Ramos (cell line): ENCODE measurements at regions not wholly inside any gene's neighbourhood (a gene's known extent, or its start where the extent isn't known, plus 50 kb on each side); places are given as distances from the start of the nearest gene placed in this dataset.
"Not testable (repeated sequence)": the region's sequence is repeated elsewhere in the genome, so short reads cannot be mapped to it uniquely, and the experiment has no call there.

ENCODE experiments used
- in situ Hi-C: fragments of 300-500 bp; cut with MboI; formaldehyde crosslinking; loops from one replicate; pipeline ENCODE4 v1.14.3; 2022; ENCODE audit warnings: low sequenced_read_pairs; ENCODE audit not compliant: unreplicated experiment

GRCh38 chr2:64250063-64250462, 105.8 kb upstream of the PELI1 start:
- in situ Hi-C loops: no loop called here

DNA sequence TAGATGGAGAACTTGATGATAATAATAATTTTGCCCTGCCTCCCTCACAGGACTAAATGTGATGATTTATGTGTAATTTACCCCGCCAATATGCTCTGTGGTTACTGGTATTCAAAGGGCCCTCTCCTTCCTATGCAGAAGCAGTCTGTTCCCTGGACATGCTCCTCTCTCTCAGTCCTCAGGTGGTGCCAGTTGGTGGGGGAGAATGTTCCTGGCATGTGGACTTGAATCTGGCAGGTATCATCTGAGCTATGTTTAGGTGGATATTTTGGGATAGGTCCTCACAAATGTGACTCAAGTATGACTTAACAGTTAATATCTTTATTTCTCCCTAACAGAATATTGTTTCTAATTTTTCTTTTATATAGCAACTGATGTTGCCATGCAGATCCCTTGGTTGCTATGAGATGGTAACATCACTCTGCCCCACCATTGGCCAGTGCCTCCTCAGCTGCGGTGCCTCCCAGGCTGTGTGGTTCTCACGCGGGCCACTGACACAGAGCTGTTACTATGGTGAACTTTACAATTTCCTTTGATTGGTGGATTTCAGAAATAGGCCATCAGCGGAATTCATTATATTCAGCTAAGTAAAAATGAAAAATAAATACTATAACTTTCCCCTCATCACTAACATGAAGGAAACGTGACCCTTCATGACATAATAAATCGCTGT, 106.7 kb upstream of the PELI1 start:
- in situ Hi-C loops: no loop called here

DNA sequence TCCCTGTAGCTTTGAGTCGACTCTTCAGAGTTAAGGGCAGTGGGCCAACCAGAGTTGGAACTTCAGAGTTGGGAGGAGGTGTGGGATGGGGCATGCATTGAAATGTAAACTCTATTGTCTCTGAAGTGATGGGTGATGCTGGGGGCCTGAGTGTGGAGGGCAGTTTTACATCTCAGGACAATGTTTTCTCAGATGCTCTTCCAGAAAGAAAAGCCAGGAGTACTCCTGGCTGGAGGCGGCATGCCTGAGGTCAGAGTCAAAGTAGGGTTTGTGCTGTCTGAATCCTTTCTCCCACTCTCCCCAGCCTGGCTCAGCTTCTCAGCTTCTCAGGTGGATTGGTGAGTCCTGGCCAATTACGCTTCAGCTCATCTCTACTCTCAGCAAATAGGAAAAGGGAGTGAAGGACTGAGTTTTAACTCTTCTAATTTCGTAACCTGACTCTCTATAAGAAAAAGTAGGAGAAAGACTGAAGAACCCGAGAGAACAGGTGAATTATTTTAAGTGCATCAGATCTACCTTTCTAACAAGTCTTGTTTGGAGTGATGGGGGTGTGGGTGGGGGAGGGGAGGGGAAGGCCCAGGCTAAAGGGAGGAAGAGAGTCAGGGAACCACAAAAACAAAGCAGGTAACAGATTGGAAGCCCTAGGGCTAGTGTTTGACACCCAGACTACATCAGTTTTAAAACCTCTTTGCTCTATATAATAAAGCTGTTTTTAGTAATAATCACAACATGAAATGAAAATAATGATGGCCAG, 107.5 kb upstream of the PELI1 start:
- in situ Hi-C loops: no loop called here

GRCh38 chr2:64252251-64252978, 108.2 kb upstream of the PELI1 start:
- in situ Hi-C loops: not testable (repeated sequence)

- in situ Hi-C loops: not testable (repeated sequence)
Measured at GRCh38 chr2:64253421-64253820, 109.2 kb upstream of the PELI1 start.

DNA sequence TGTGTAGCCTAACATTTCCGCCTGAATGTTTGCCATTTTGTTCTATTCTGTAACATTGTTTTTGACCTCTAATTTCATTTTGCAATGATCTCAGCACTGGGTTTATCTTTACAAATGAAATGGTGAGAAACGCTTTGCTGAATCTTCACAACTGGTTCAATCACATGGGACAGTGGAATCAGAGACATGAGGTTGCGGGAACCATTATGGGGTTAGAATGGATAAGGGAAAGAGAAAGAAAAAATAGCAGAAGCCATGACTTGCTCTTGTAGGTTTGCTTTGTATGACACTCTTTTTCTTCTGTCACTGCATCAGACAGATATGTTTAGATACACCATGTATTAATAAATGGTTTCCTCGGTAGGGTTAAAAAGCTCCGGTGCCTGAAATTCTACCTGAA, 114.3 kb upstream of the PELI1 start:
- in situ Hi-C loops: no loop called here

GRCh38 chr2:64259312-64259711, 115.1 kb upstream of the PELI1 start:
- in situ Hi-C loops: no loop called here

GRCh38 chr2:64260093-64260803, 116.0 kb upstream of the PELI1 start:
- in situ Hi-C loops: no loop called here

GRCh38 chr2:64260817-64261216, 116.6 kb upstream of the PELI1 start:
- in situ Hi-C loops: no loop called here

DNA sequence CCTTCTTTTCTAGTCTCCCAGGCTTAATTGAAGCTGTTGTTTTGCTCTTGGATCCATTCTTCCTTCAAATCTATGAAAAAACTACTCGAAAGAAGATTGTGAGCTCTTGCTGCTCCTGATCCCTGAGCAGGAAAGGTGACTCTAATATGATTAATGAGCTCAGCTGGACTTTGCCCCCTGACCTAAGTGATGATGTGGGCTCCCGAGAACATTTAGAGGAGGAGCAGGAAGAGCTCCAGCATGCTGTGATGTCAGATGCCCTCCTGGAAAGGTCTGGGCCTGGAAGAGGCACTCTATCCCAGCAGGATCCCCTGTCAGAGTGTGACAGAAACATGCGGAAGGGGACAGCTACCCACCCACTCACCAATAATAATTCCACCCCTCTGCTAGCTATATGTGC, 117.9 kb upstream of the PELI1 start:
- in situ Hi-C loops: no loop called here

DNA sequence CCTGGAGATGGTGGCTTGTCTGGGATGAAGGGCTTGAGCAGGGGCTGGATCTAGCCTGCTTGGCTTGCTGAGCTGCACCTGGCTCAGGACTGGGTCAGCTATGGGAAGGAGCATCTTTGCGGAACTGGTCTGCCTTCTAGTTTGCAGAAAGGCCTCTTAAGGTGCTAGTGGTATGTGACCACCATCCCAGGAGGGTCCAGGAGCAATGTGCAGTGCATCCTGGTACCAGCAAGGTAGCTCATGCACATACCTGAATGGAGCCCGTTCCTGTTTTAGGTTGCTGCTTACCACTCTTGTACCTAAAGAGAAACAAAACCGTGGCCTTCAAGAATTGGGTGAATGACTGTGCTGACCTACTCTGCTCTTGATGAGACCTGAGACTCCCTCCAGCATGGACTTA, 118.6 kb upstream of the PELI1 start:
- in situ Hi-C loops: no loop called here

DNA sequence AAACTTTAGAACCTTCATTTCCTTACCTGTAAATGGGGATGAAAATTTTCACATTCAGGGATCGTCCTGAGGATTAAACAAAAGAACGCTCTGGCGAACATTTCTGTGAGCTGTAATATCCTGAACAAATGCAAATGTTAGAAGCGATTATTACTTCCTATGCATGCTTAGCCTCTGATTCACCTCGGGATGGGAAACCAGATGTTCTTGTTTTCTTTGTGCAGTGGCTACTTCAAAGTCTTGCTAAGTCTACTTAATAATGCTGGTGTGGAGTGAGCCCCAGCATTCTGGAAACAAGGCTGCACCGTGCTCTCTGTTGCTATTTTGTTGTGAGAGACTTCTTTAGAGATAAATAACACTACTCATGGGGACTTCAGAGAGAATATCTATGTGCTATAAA, 119.1 kb upstream of the PELI1 start:
- in situ Hi-C loops: no loop called here

DNA sequence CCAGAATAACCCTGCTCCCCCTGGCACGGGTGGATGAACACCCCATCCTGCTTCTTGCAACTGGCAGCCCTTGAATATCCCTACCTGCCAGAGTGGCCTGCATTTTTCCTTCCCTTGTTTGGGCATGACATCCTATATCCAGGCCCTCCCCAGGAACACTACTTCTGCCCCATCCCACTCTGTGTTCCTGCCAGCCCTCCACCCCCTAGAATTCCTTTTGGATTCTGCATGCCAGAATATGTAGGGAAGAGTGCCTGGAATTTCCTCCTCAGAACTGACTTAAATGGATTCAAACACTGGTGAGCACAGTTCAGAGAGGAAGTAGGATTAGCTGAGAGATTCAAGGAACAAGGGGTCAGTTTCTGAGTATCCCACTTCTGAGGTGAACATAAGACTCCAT, 123.5 kb upstream of the PELI1 start:
- in situ Hi-C loops: no loop called here

GRCh38 chr2:64268330-64269048, 124.3 kb upstream of the PELI1 start:
- in situ Hi-C loops: no loop called here

- in situ Hi-C loops: no loop called here
Measured at GRCh38 chr2:64273524-64274398, 129.5 kb upstream of the PELI1 start.

- in situ Hi-C loops: no loop called here
Measured at GRCh38 chr2:64274399-64275173, 130.4 kb upstream of the PELI1 start.

GRCh38 chr2:64275174-64275466, 130.9 kb upstream of the PELI1 start:
- in situ Hi-C loops: no loop called here

GRCh38 chr2:64276417-64277095, 132.3 kb upstream of the PELI1 start:
- in situ Hi-C loops: no loop called here
